ENCODE measurements at regions not wholly inside any gene's neighbourhood (a gene's known extent, or its start where the extent isn't known, plus 50 kb on each side); places are given as distances from the start of the nearest gene placed in this dataset.

- no peak for TF ChIP-seq CTCF (IDR thresholded peaks at IDR 0.05)
- no peak for TF ChIP-seq ZFX (IDR thresholded peaks at IDR 0.05; ENCODE audit: borderline replicate concordance)
These were observed 174.1 kb downstream of the NRN1 start for GRCh38 chr6:5832668-5833067.

All from 22Rv1 (cell line).